Mesendoderm (in vitro differentiated cells): ENCODE measurements at regions not wholly inside any gene's neighbourhood (a gene's known extent, or its start where the extent isn't known, plus 50 kb on each side); places are given as distances from the start of the nearest gene placed in this dataset.

Source experiments
- DNase-seq: peaks from one replicate; pipeline ENCODE4 v3.0.0; 2013
- H2AK5ac ChIP-seq: 2 replicates; pipeline ENCODE4 v1.6.1; 2013; ENCODE audit warnings: low read length, inconsistent platforms
- H2BK120ac ChIP-seq: 2 replicates; pipeline ENCODE4 v1.6.1; 2013; ENCODE audit warnings: low read depth, mild to moderate bottlenecking, low read length, moderate library complexity, mixed read lengths
- H2BK15ac ChIP-seq: replicated peaks from 2 replicates; pipeline ENCODE4 v1.6.1; 2013; ENCODE audit warnings: low read depth, mild to moderate bottlenecking, moderate library complexity
- H2BK5ac ChIP-seq: 2 replicates; pipeline ENCODE4 v1.6.1; 2013; ENCODE audit warnings: low read length, inconsistent platforms
- H3K18ac ChIP-seq: 2 replicates; pipeline ENCODE4 v1.6.1; 2013; ENCODE audit warnings: mild to moderate bottlenecking, low read length, mixed read lengths
- H3K23ac ChIP-seq: one replicate; pipeline ENCODE4 v1.6.1; 2013; ENCODE audit warnings: low read length
- H3K27ac ChIP-seq: 2 replicates; pipeline ENCODE4 v1.5.1; 2013; ENCODE audit warnings: low read depth, mild to moderate bottlenecking, inconsistent platforms, low read length, moderate library complexity
- H3K27me3 ChIP-seq: 2 replicates; pipeline ENCODE4 v1.6.1; 2013; ENCODE audit warnings: low read length, control low read depth, mild to moderate bottlenecking, inconsistent platforms; ENCODE audit not compliant: insufficient read depth, poor library complexity
- H3K36me3 ChIP-seq: 2 replicates; pipeline ENCODE4 v1.6.1; 2013; ENCODE audit warnings: low read length, inconsistent platforms; ENCODE audit not compliant: control insufficient read depth, insufficient read depth
- H3K4ac ChIP-seq: one replicate; pipeline ENCODE4 v1.6.1; 2013; ENCODE audit warnings: low read depth, mild to moderate bottlenecking, low read length, moderate library complexity
- H3K4me1 ChIP-seq: 2 replicates; pipeline ENCODE4 v1.6.1; 2013; ENCODE audit warnings: low read depth, low read length, inconsistent platforms; ENCODE audit not compliant: control insufficient read depth
- H3K4me2 ChIP-seq: 2 replicates; pipeline ENCODE4 v1.6.1; 2013; ENCODE audit warnings: low read length
- H3K4me3 ChIP-seq: 2 replicates; pipeline ENCODE4 v1.5.1; 2013; ENCODE audit warnings: mild to moderate bottlenecking, low read length
- H3K56ac ChIP-seq: one replicate; pipeline ENCODE4 v1.6.1; 2013; ENCODE audit warnings: low read length
- H3K79me1 ChIP-seq: 2 replicates; pipeline ENCODE4 v1.6.1; 2013; ENCODE audit warnings: low read length, inconsistent platforms
- H3K79me2 ChIP-seq: 2 replicates; pipeline ENCODE4 v1.6.1; 2013; ENCODE audit warnings: mild to moderate bottlenecking, low read length; ENCODE audit not compliant: control insufficient read depth, insufficient read depth
- H3K9ac ChIP-seq: 2 replicates; pipeline ENCODE4 v1.6.1; 2013; ENCODE audit warnings: low read length, inconsistent platforms
- H4K5ac ChIP-seq: one replicate; pipeline ENCODE4 v1.6.1; 2013; ENCODE audit warnings: low read length
- H4K8ac ChIP-seq: one replicate; pipeline ENCODE4 v1.6.1; 2013; ENCODE audit warnings: low read depth, mild to moderate bottlenecking, control low read depth, low read length, moderate library complexity
- WGBS: extraction: QIAGEN DNeasy Blood & Tissue Kit; methylation state at CpG from one replicate; pipeline ENCODE4 v1.1.7; 2013; ENCODE audit warnings: low lambda C conversion rate, missing lambda C conversion rate; ENCODE audit not compliant: insufficient coverage; ENCODE audit errors: extremely low coverage; 5-methylcytosine and 5-hydroxymethylcytosine counted together

DNA sequence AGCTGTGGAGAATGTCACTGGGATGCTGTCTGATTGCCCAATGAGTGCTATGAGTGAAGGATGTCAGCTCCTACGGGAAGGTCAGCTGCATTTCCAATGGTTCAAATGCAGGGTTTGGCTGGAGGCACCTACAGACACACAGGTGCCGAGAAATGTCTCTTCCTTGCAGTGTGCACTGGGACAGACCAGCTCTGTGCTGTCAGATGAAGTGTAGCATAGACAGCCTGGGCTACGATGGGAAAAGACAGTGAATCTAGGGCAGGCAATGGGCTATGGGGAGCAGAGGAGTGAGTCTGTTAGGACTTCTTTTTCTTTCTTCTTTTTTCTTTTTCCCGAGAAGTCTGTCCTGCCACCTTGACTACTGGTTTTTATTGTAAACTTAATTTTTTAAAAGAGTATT, 223.1 kb upstream of the EOMES start:
- Histone ChIP-seq H3K9ac (no peak overlapping the region), H3K27ac (no peak overlapping the region), H3K18ac (no peak overlapping the region), H3K4me3 (no peak overlapping the region), H3K36me3 (no peaks in the 10 kb centered on the region), H3K23ac (peak overlapping the region; percentile 32), H3K79me1 (no peaks in the 10 kb centered on the region), H2AK5ac (no peak overlapping the region), H3K27me3 (no peaks in the 10 kb centered on the region), H4K5ac (no peak overlapping the region), H2BK120ac (no peak overlapping the region), H3K4me2 (no peak overlapping the region), H3K4me1 (no peaks in the 10 kb centered on the region), H3K79me2 (no peaks in the 10 kb centered on the region), H2BK15ac (no peak overlapping the region), H2BK5ac (no peak overlapping the region), H4K8ac (no peak overlapping the region), H3K56ac (no peak overlapping the region), H3K4ac (no peak overlapping the region)
- no CpG with 5 or more reads among the region's 4 CpGs for WGBS
- DNase-seq, result no peak

DNA sequence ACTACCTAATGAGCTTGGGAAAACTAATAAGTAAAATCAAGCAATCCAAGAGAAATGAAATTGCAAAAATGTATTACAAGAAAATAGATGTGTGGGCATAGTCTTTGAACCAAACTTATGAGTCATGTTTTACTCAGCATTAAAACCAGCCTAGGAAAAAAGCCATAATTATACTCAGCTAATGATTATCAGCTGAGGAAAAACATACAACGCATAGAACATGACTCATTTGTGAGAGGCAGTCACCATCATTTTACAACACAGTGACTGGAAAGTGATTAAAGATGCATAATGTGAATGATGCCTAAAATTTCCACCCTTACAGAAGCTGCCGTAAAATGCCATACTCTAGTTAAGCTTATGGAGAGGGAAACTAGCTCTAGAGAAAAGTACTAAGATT, 238.0 kb upstream of the EOMES start:
- Histone ChIP-seq H4K8ac (no peak overlapping the region), H2BK15ac (no peak overlapping the region), H3K27ac (no peak overlapping the region), H3K36me3 (no peaks in the 10 kb centered on the region), H3K56ac (no peak overlapping the region), H3K18ac (no peak overlapping the region), H3K79me2 (no peaks in the 10 kb centered on the region), H3K4me1 (no peaks in the 10 kb centered on the region), H3K23ac (no peak overlapping the region), H3K4me2 (no peak overlapping the region), H3K4me3 (no peak overlapping the region), H3K27me3 (no peaks in the 10 kb centered on the region), H2BK120ac (no peak overlapping the region), H3K9ac (no peak overlapping the region), H3K79me1 (no peaks in the 10 kb centered on the region), H2BK5ac (no peak overlapping the region), H2AK5ac (no peak overlapping the region), H4K5ac (no peak overlapping the region), H3K4ac (no peak overlapping the region)
- WGBS, result no CpG with 5 or more reads among the region's 2 CpGs
- no peak for DNase-seq

DNA sequence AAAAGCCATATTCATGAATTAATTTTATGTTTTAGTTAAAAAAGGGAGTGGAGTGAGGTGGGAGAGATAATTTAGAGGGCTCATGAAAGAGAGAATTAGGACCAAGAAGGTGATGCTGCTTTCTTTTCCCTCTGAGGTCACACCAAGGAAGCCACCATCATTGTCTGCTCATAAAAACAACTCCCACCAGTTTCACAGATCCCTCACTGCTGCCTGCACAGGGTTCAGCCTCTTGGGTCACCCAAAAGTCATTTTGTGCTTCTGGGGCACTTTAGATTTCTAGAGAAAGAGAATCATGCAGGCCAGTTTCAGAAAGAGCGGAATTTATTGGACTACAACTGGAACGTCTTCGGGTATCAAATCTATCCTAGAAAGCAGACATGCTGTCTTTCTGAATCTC, 241.4 kb upstream of the EOMES start:
- Histone ChIP-seq H3K27me3 (no peaks in the 10 kb centered on the region), H3K9ac (no peak overlapping the region), H3K79me2 (no peaks in the 10 kb centered on the region), H3K27ac (no peak overlapping the region), H3K23ac (no peak overlapping the region), H4K8ac (no peak overlapping the region), H3K4me2 (no peak overlapping the region), H3K4me3 (no peak overlapping the region), H2AK5ac (no peak overlapping the region), H2BK120ac (no peak overlapping the region), H3K4ac (no peak overlapping the region), H2BK5ac (no peak overlapping the region), H4K5ac (no peak overlapping the region), H3K4me1 (no peaks in the 10 kb centered on the region), H3K56ac (no peak overlapping the region), H3K79me1 (no peaks in the 10 kb centered on the region), H3K18ac (peak overlapping the region; percentile 64), H2BK15ac (no peak overlapping the region), H3K36me3 (no peaks in the 10 kb centered on the region)
- DNase-seq, result no peak
- no CpG with 5 or more reads among the region's 3 CpGs for WGBS

DNA sequence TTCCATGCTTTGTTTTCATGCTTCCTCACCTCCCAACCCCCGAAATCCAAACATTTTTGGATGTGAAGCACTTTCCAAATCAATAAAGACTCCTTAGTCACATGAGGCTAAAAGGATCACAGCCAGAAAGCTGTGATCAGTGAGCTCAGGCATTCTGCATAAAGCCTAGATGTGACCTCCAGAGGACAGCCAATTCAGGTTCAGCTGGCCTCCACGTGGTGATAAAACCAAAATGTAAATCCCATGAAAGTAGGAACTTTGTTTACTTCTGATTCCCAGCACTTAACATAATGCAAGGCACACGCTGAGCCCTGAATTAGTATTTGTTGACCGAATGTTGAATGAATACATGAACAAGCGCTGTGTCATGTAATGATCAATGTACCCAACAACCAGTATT, 249.5 kb upstream of the EOMES start:
- Histone ChIP-seq H3K4ac (no peak overlapping the region), H4K5ac (no peak overlapping the region), H2BK5ac (no peak overlapping the region), H2BK15ac (no peak overlapping the region), H3K27ac (no peak overlapping the region), H3K56ac (no peak overlapping the region), H3K4me3 (no peak overlapping the region), H3K18ac (no peak overlapping the region), H3K36me3 (no peaks in the 10 kb centered on the region), H3K79me1 (no peaks in the 10 kb centered on the region), H3K4me1 (no peaks in the 10 kb centered on the region), H3K79me2 (no peaks in the 10 kb centered on the region), H3K23ac (no peak overlapping the region), H2BK120ac (no peak overlapping the region), H4K8ac (no peak overlapping the region), H2AK5ac (no peak overlapping the region), H3K9ac (no peak overlapping the region), H3K27me3 (no peaks in the 10 kb centered on the region), H3K4me2 (no peak overlapping the region)
- no CpG with 5 or more reads among the region's 5 CpGs for WGBS
- DNase-seq, result peak; percentile 25

DNA sequence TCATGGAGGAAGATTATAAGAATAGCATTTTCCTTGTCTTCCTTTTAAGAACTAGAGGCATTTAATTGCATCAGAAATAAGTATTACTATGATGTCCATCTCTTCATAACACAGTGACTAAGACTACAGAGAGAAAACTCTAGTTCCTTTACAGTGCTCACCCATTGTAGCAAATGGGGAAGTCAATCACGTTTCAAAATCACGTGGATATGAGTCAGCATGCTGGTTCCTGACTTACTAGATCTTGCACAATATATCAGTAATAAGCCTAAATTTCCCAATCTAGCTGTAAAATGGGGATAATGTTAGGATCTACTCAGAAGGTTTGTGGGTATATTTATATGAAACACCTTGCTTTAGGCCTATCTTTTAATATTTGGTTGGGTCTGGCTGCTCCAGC, 254.8 kb upstream of the EOMES start:
- Histone ChIP-seq H3K36me3 (no peaks in the 10 kb centered on the region), H3K27ac (no peak overlapping the region), H4K5ac (no peak overlapping the region), H3K79me1 (no peaks in the 10 kb centered on the region), H3K4ac (no peak overlapping the region), H2AK5ac (no peak overlapping the region), H3K9ac (no peak overlapping the region), H3K56ac (no peak overlapping the region), H3K27me3 (no peaks in the 10 kb centered on the region), H2BK120ac (no peak overlapping the region), H3K79me2 (no peaks in the 10 kb centered on the region), H3K4me2 (no peak overlapping the region), H3K18ac (no peak overlapping the region), H4K8ac (no peak overlapping the region), H2BK5ac (no peak overlapping the region), H2BK15ac (no peak overlapping the region), H3K4me3 (no peak overlapping the region), H3K23ac (no peak overlapping the region), H3K4me1 (no peaks in the 10 kb centered on the region)
- no peak for DNase-seq
- no CpG with 5 or more reads among the region's 2 CpGs for WGBS

DNA sequence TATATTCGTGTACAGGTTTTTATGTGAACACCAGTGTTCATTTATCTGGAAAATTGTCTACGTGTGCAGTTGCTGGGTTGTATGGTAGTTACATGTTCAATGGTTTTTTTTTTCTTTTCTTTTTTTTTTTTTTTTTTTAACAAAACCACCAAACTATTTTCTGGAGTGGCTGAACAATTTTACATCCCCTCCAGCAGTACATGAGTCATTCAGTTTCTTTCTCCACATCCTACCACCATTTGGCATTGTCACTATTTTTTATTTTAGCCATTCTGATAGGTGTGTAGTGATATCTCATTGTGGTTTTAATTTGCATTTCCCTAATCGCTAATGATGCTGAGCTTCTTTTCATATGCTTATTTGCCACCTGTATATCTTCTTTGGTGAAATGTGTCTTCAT, 256.3 kb upstream of the EOMES start:
- Histone ChIP-seq H3K4me3 (no peak overlapping the region), H3K56ac (no peak overlapping the region), H4K8ac (no peak overlapping the region), H2AK5ac (no peak overlapping the region), H3K79me2 (no peaks in the 10 kb centered on the region), H4K5ac (no peak overlapping the region), H3K27ac (no peak overlapping the region), H2BK120ac (no peak overlapping the region), H3K36me3 (no peaks in the 10 kb centered on the region), H3K4me2 (no peak overlapping the region), H3K27me3 (no peaks in the 10 kb centered on the region), H2BK15ac (no peak overlapping the region), H3K4me1 (no peaks in the 10 kb centered on the region), H3K79me1 (no peaks in the 10 kb centered on the region), H3K4ac (no peak overlapping the region), H2BK5ac (no peak overlapping the region), H3K18ac (no peak overlapping the region), H3K9ac (no peak overlapping the region), H3K23ac (no peak overlapping the region)
- WGBS, result no CpG with 5 or more reads among the region's 3 CpGs
- no peak for DNase-seq
